ENCODE measurements at regions not wholly inside any gene's neighbourhood (a gene's known extent, or its start where the extent isn't known, plus 50 kb on each side); places are given as distances from the start of the nearest gene placed in this dataset.

DNA sequence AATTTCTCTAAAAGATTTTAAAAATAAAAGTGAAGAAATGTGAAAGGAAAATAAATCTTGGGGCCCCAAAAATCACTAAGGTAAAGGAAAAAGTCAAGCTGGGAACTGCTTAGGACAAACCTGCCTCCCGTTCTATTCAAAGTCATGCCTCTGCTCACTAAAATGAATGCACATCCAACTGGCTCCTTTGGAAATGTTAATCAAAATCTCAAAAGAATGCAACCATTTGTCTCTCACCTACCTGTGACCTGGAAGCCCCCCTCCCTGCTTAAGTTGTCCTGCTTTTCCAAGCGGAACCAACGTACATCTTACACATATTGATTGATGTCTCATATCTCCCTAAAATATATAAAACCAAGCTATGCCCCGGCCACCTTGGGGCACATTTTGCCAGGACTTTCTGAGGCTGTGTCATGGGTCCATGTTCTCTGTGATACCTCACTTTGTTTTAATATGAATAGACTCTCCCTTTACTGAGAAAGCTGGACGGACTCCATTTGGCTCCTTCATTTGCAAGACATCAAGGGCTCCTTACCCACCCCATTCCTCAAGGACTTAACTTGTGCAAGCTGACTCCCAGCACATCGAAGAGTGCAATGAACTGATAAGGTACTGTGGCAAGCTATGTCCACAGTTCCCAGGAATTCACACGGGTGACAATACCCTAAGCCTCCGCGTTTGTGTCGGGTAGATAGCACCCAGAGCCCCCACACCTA, 164.3 kb downstream of the SMC2 start:
- TF ChIP-seq SUZ12 (IDR thresholded peaks at IDR 0.05) (no peak), FOXM1 (IDR thresholded peaks at IDR 0.05; ENCODE audit: borderline replicate concordance) (no peak), LEF1 (IDR thresholded peaks at IDR 0.05; ENCODE audit: borderline replicate concordance) (no peak), FOXA1 (IDR thresholded peaks at IDR 0.05) (no peak), FOXK2 (IDR thresholded peaks at IDR 0.05) (no peak), ZNF384 (IDR thresholded peaks at IDR 0.05) (no peak), SP1 (IDR thresholded peaks at IDR 0.05) (no peak), CTBP1 (IDR thresholded peaks at IDR 0.05; ENCODE audit: borderline replicate concordance) (no peak), ELF4 (IDR thresholded peaks at IDR 0.05) (no peak), HDGF (IDR thresholded peaks at IDR 0.05; ENCODE audit: borderline replicate concordance) (no peak), ARNT (IDR thresholded peaks at IDR 0.05) (no peak), NFRKB (IDR thresholded peaks at IDR 0.05) (no peak), L3MBTL2 (conservative IDR thresholded peaks at IDR 0.05) (no peak)
- TF ChIP-seq, protein P1, sequence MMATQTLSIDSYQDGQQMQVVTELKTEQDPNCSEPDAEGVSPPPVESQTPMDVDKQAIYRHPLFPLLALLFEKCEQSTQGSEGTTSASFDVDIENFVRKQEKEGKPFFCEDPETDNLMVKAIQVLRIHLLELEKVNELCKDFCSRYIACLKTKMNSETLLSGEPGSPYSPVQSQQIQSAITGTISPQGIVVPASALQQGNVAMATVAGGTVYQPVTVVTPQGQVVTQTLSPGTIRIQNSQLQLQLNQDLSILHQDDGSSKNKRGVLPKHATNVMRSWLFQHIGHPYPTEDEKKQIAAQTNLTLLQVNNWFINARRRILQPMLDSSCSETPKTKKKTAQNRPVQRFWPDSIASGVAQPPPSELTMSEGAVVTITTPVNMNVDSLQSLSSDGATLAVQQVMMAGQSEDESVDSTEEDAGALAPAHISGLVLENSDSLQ (IDR thresholded peaks at IDR 0.05): no peak
- DNase-seq (ENCODE audit: extremely low spot score): no peak
- ChIA-PET CTCF (no interaction called here), POLR2A (no interaction called here)

DNA sequence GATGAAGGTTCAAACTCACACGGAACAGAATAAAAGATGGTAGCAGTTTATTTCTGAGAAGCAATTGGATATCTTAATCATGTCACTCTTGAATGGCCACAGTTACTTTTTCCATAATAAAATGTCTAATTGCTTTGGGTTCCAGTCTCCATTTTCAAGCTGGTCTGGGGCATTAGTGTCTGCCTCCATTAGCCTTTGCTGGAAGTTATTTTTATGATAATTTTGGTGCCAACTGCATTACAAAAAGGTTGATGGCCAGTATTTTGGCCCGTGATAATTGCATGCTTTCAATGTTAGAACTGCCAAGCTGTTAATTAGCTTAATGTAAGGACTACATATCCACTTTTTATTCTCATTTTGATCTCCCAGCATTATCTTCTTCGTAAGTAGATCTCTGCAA, 165.9 kb downstream of the SMC2 start:
- no peak for TF ChIP-seq ZNF384 (IDR thresholded peaks at IDR 0.05)
- no peak for TF ChIP-seq FOXM1 (IDR thresholded peaks at IDR 0.05; ENCODE audit: borderline replicate concordance)
- no peak for TF ChIP-seq TARDBP (IDR thresholded peaks at IDR 0.05)
- TF ChIP-seq ARNT (IDR thresholded peaks at IDR 0.05): no peak
- TF ChIP-seq BHLHE40 (IDR thresholded peaks at IDR 0.05; ENCODE audit: borderline replicate concordance): no peak
- TF ChIP-seq CTBP1 (IDR thresholded peaks at IDR 0.05; ENCODE audit: borderline replicate concordance): no peak
- TF ChIP-seq ELF4 (IDR thresholded peaks at IDR 0.05): no peak
- no peak for TF ChIP-seq LEF1 (IDR thresholded peaks at IDR 0.05; ENCODE audit: borderline replicate concordance)
- no peak for TF ChIP-seq SP1 (IDR thresholded peaks at IDR 0.05)
- TF ChIP-seq FOXK2 (IDR thresholded peaks at IDR 0.05): no peak
- TF ChIP-seq, protein P1 (IDR thresholded peaks at IDR 0.05): no peak
- TF ChIP-seq NFRKB (IDR thresholded peaks at IDR 0.05): no peak
- no peak for TF ChIP-seq HDGF (IDR thresholded peaks at IDR 0.05; ENCODE audit: borderline replicate concordance)
- no peak for TF ChIP-seq FOXA1 (IDR thresholded peaks at IDR 0.05)
- TF ChIP-seq SUZ12 (IDR thresholded peaks at IDR 0.05): no peak
- POLR2A ChIA-PET: no interaction called here
- no peak for DNase-seq (ENCODE audit: extremely low spot score)
- CTCF ChIA-PET: no interaction called here

DNA sequence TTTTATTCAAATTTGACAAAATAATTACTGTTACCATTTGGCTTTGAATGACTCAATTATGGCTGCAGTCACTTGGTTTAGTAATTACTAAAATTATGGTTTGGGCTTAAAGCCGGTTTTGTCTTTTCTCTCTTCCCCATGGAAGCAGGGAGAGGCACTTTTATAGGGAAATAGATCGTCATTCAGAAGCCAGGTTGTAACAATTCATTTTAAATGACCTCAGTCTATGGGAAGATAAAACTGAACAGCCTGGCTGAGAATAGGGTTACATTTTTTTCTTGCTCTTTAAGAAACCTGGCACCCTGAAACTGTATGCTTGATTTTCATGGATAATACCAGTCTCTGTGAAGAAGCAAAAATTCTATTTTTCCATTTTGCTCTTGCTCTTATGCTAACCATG, 169.8 kb downstream of the SMC2 start:
- no peak for DNase-seq (ENCODE audit: extremely low spot score)
- CTCF ChIA-PET: no interaction called here
- no peak for TF ChIP-seq SP1 (IDR thresholded peaks at IDR 0.05)
- TF ChIP-seq HDGF (IDR thresholded peaks at IDR 0.05; ENCODE audit: borderline replicate concordance): no peak
- TF ChIP-seq LEF1 (IDR thresholded peaks at IDR 0.05; ENCODE audit: borderline replicate concordance): no peak
- no peak for TF ChIP-seq NFRKB (IDR thresholded peaks at IDR 0.05)
- TF ChIP-seq ARNT (IDR thresholded peaks at IDR 0.05): no peak
- TF ChIP-seq CTBP1 (IDR thresholded peaks at IDR 0.05; ENCODE audit: borderline replicate concordance): no peak
- TF ChIP-seq FOXK2 (IDR thresholded peaks at IDR 0.05): no peak
- TF ChIP-seq, protein P1 (IDR thresholded peaks at IDR 0.05): no peak
- TF ChIP-seq FOXM1 (IDR thresholded peaks at IDR 0.05; ENCODE audit: borderline replicate concordance): no peak
- POLR2A ChIA-PET: no interaction called here

DNA sequence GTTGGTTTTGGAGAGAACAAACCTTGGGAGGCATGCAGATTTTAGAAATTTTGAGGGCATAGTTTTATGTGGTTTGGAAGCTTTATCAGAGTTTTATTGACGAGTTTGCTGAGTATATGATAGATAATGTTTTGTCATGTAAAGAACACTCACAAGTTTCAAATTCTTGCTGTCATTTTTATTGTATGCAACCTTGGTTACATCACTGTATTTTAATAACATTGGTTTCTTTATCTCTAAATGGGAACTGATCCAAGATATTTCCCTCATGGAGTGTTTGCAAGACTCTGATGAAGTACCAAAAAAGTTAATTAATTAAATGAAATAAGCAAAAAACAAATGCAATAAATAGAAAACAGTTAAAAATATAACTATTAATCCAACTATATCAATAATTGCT, 170.3 kb downstream of the SMC2 start:
- ChIA-PET CTCF (no interaction called here), POLR2A (no interaction called here)
- no peak for TF ChIP-seq L3MBTL2 (conservative IDR thresholded peaks at IDR 0.05)
- no peak for TF ChIP-seq CTBP1 (IDR thresholded peaks at IDR 0.05; ENCODE audit: borderline replicate concordance)
- no peak for TF ChIP-seq LEF1 (IDR thresholded peaks at IDR 0.05; ENCODE audit: borderline replicate concordance)
- no peak for TF ChIP-seq FOXK2 (IDR thresholded peaks at IDR 0.05)
- TF ChIP-seq, protein P1 (IDR thresholded peaks at IDR 0.05): no peak
- TF ChIP-seq SP1 (IDR thresholded peaks at IDR 0.05): no peak
- no peak for TF ChIP-seq FOXA1 (IDR thresholded peaks at IDR 0.05)
- no peak for TF ChIP-seq SUZ12 (IDR thresholded peaks at IDR 0.05)
- TF ChIP-seq FOXM1 (IDR thresholded peaks at IDR 0.05; ENCODE audit: borderline replicate concordance): no peak
- no peak for TF ChIP-seq ARNT (IDR thresholded peaks at IDR 0.05)
- no peak for TF ChIP-seq NFRKB (IDR thresholded peaks at IDR 0.05)
- TF ChIP-seq HDGF (IDR thresholded peaks at IDR 0.05; ENCODE audit: borderline replicate concordance): no peak
- no peak for TF ChIP-seq TARDBP (IDR thresholded peaks at IDR 0.05)
- TF ChIP-seq ZNF384 (IDR thresholded peaks at IDR 0.05): no peak
- TF ChIP-seq BHLHE40 (IDR thresholded peaks at IDR 0.05; ENCODE audit: borderline replicate concordance): no peak
- no peak for TF ChIP-seq ELF4 (IDR thresholded peaks at IDR 0.05)
- no peak for DNase-seq (ENCODE audit: extremely low spot score)

DNA sequence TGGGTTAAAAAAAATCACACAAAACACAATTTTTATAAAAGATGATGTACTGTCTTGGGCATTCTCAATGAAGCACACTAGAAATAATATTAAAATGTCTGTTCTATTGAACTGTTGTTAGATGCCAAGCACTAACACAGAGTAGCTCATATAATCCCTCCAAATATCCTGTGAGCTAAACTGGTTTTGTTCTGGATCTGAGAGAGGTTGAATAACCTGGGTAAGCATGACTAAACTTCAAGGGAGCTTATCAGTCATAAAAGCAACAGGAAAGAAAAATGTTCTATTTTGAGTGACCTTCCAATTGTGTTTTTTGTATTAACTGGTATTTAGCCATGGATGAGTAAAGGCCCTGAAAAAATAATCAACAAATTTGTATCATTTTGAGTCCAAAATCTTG, 175.3 kb downstream of the SMC2 start:
- no peak for TF ChIP-seq NFRKB (IDR thresholded peaks at IDR 0.05)
- CTCF ChIA-PET: no interaction called here
- POLR2A ChIA-PET: no interaction called here
- DNase-seq (ENCODE audit: extremely low spot score): no peak
